Neural cell (in vitro differentiated cells): ENCODE measurements at regions not wholly inside any gene's neighbourhood (a gene's known extent, or its start where the extent isn't known, plus 50 kb on each side); places are given as distances from the start of the nearest gene placed in this dataset.

ENCODE experiments used
- CTCF ChIP-seq: fragments of 450-650 bp; IDR thresholded peaks from 2 replicates; pipeline ENCODE4 v1.5.1; 2014; ENCODE audit warnings: antibody characterized with exemption, mild to moderate bottlenecking, moderate library complexity; ENCODE audit not compliant: poor library complexity, severe bottlenecking
- RAD21 ChIP-seq: fragments of 450-650 bp; conservative IDR thresholded peaks from 2 replicates; pipeline ENCODE4 v1.6.1; 2014; ENCODE audit warnings: antibody characterized with exemption, mild to moderate bottlenecking, moderate library complexity
- REST ChIP-seq: IDR thresholded peaks from 2 replicates; pipeline ENCODE4 v1.6.1; 2012; ENCODE audit warnings: borderline replicate concordance
- TAF1 ChIP-seq: IDR thresholded peaks from 2 replicates; pipeline ENCODE4 v1.6.1; 2012; ENCODE audit warnings: low read depth

- TF ChIP-seq RAD21 = no peak
- no peak for TF ChIP-seq REST
- TF ChIP-seq CTCF = no peak
- no peak for TF ChIP-seq TAF1
These were observed 930.0 kb upstream of the SLITRK6 start for GRCh38 chr13:86729206-86729605.
